HEK293 (cell line): ENCODE measurements at regions not wholly inside any gene's neighbourhood (a gene's known extent, or its start where the extent isn't known, plus 50 kb on each side); places are given as distances from the start of the nearest gene placed in this dataset.

ENCODE experiments used
- CTCF ChIP-seq: fragments of 450-650 bp; formaldehyde crosslinking; IDR thresholded peaks from 2 replicates; pipeline ENCODE4 v1.5.1; 2016; ENCODE audit warnings: missing biosample characterization, missing genetic modification characterization
- ZBTB20 ChIP-seq: fragments of 450-650 bp; formaldehyde crosslinking; IDR thresholded peaks from 2 replicates; pipeline ENCODE4 v1.5.1; 2016; ENCODE audit warnings: missing biosample characterization, missing genetic modification characterization
- ZBTB49 ChIP-seq: fragments of 450-650 bp; formaldehyde crosslinking; IDR thresholded peaks from 2 replicates; pipeline ENCODE4 v1.5.1; 2016; ENCODE audit warnings: missing biosample characterization, missing genetic modification characterization, low read depth
- ZNF416 ChIP-seq: fragments of 450-650 bp; formaldehyde crosslinking; IDR thresholded peaks from 2 replicates; pipeline ENCODE4 v1.5.1; 2016; ENCODE audit warnings: missing biosample characterization, missing genetic modification characterization
- ZNF514 ChIP-seq: fragments of 450-650 bp; formaldehyde crosslinking; IDR thresholded peaks from 2 replicates; pipeline ENCODE4 v1.5.1; 2016; ENCODE audit warnings: missing biosample characterization, missing genetic modification characterization
- ZNF558 ChIP-seq: fragments of 450-650 bp; formaldehyde crosslinking; IDR thresholded peaks from 2 replicates; pipeline ENCODE4 v1.5.1; 2016; ENCODE audit warnings: missing biosample characterization, missing genetic modification characterization

- TF ChIP-seq ZNF416 (no peak), CTCF (tag by site-specific recombination) (no peak), ZBTB20 (no peak), ZNF514 (no peak), ZNF558 (tag by site-specific recombination) (no peak), ZBTB49 (tag by site-specific recombination) (no peak)
Measured at GRCh38 chr11:11758603-11759196, 83.1 kb upstream of the USP47 start.
